Nucleus accumbens (tissue), 56 donors: ENCODE measurements at regions not wholly inside any gene's neighbourhood (a gene's known extent, or its start where the extent isn't known, plus 50 kb on each side); places are given as distances from the start of the nearest gene placed in this dataset.

Source experiments
- DNase-seq, 56 donors: peaks; one replicate each; lab custom pipeline; 2025; lab: John Stamatoyannopoulos, UW

DNA sequence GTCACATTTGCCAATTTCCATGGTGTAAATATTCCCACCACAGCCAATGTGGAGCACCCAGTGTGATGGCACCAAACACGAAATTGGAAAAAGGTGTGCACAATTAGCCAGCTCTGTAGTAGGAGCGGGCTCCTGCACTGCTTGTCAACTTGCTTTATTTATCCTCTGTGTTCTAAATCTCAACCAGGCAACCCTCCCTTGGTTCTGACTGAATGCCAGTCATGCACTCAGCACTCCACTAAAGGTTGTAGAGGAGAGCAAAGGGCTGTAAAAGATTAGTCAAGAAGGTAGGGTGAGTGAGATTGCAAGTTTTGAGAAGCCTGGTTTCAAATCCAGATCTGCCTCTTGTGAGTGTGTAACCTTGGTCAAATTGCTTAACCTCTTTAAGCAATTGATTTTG is 71.5 kb upstream of the EGR2 start:
- no peak for DNase-seq

DNA sequence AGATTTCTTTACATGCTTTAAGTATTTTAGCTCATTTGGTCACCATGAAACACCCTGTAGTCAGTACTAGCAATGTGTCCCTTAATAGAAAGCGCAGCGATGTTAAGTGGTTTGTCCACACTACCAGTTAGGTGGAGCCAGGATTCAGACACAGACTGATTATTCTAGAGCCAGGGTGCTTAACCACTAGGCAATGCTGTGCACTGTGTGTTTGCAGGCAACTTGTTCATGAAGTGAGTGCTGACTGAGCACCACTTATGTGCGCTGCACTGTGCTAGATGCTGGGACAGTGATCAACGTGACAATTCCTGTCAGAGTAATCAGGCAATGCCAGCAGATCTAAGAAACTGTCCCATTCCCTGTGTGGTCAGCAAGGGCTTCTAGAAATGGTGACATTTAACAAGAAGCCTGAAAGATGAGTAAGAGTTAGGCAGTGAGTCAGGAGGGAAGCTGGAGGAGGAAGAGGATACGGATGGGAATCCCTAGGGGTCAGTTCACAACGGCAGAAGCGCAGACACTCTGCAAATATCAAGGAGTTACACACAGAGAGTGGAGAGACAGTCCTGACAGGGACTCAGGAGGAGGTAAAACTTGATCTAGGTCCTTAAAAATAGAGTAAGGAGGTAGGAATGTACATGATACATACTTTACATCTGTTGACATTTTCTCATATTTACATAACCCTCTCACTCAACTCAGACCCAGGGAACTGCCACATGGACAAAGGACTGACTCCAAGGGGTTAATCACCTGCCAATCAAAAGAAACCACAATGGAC is 69.7 kb upstream of the EGR2 start:
- DNase-seq = no peak

DNA sequence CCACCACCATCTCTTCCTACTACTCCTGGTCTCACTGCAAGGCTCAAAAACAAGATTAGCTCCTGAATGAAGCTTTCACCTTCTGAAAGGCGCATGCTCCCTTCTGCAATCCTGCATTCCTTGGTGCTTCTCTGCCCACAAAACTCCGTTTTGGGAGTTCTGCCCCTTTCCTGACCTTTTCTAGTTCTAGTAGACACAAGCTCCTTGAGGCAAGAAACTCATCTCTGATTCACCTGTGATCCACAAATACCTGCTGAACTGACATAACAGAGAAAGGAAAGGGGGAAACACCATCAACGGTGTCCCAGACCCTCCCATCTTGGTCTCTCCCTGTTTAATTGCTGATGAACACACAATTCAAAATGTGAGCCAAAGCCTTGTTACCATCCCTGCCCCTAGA is 64.0 kb upstream of the EGR2 start:
- no peak for DNase-seq

DNA sequence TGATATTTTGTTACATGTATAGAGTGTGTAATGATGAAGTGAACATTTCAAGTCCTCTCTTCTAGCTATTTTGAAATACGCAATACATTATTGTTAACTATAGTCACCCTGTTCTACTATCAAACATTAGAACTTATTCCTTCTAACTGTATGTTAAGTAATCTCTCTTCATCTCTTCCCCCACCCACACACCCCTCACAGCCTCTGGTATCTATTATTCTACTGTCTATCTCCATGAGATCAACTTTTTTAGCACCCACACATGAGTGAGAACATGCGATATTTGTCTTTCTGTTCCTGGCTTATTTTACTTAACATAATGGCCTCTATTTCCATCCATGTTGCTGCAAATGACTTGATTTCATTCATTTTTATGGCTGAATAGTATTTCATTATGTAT is 57.7 kb upstream of the EGR2 start:
- peak in 6 of 56 donors; percentile 5 to 36 (median 16) for DNase-seq

DNA sequence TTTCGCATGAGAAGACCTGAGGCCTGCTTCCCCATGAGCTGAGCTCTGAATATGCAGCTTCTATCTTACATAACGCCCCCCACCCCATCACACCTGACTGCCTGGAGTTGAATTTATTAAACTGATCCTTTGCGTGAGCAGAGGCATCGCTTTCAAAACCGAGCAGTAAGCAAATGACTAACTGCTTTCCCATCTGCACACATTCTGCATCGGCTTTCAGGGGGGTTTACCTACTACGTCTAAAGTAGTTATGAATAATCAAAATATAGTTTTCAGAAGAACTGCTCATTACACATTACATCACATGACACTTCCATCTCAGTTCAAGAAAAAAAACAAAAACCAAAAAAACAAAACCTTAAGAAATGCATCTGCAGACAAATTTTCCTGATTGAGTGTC is 54.7 kb upstream of the EGR2 start:
- peak in 10 of 56 donors; percentile 1 to 48 (median 14) for DNase-seq

DNA sequence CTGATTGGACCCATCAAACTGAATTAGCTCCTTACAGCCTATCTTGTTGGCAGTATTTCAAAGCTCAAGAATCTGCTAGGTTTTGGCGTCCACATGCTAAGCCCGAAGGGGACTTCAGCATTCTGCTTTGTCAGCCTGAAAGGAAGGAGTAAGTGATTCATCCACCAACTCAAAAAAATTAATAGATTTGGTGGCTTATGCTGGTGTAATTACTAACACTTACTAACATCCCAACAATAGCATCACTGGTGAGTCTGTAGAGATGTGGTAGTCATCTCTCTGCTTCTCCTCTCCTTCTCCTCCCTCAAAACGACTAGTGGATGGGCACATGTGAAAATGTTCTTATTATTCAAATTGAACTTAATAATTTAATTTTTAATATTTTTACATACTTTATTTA is 53.8 kb upstream of the EGR2 start:
- no peak for DNase-seq

DNA sequence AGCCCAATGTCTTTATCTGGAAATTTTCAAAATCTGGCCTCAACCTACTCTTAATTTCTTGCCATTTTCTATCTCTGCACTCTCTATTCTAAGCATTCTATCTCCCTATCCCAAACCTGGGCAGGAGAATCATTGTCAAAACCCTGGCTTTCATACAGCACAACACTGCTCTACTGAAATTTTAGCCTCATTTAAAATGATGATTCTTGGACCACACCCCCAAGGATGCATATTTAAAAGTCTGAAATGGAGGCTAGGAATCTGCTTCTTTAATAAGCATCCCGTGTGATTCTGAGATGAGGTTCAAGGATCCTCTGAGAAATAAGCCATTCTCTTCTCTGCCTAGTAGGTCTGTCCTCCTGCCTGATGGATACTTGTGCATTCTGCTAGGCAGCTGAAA is 50.8 kb upstream of the EGR2 start:
- no peak for DNase-seq

DNA sequence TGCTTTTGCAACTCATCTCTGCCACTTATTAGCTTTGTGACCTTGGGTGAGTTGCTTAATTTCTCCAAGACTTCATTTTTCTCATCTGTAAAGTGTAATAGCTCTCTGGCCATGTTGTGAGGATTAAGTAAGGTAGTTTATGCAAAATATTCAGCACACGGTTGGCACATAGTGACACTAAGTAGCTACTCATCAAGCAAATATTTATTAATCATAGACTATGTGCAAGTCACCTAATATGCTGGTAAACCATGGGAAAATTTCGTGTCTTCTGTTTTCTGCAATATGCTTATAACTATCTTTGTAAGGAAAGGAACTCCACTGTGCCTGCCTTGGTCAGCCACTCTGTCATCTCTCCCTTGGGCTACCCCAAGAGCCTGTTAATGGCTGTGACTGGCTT is 50.3 kb upstream of the EGR2 start:
- no peak for DNase-seq
